Activated naive CD8-positive, alpha-beta T cell treated with anti-CD3 and anti-CD28 coated beads for 36 hours (primary cell): ENCODE measurements at regions not wholly inside any gene's neighbourhood (a gene's known extent, or its start where the extent isn't known, plus 50 kb on each side); places are given as distances from the start of the nearest gene placed in this dataset.

Experiments
- DNase-seq: peaks from one replicate; pipeline ENCODE4 v3.0.0; 2021
- H3K27ac Mint-ChIP-seq: one replicate; pipeline ENCODE4 v1.8.0; 2022; ENCODE audit warnings: mild to moderate bottlenecking, moderate library complexity, mixed read lengths
- H3K27me3 Mint-ChIP-seq: one replicate; pipeline ENCODE4 v1.8.0; 2022; ENCODE audit warnings: mild to moderate bottlenecking, mixed read lengths
- H3K36me3 Mint-ChIP-seq: one replicate; pipeline ENCODE4 v1.8.0; 2021; ENCODE audit warnings: mild to moderate bottlenecking, mixed read lengths
- H3K4me1 Mint-ChIP-seq: one replicate; pipeline ENCODE4 v1.8.0; 2021; ENCODE audit warnings: mixed read lengths
- H3K4me3 Mint-ChIP-seq: one replicate; pipeline ENCODE4 v1.8.0; 2022; ENCODE audit warnings: mild to moderate bottlenecking, moderate library complexity, mixed read lengths
- H3K9me3 Mint-ChIP-seq: one replicate; pipeline ENCODE4 v1.8.0; 2022; ENCODE audit warnings: mixed read lengths

GRCh38 chr18:56470406-56471351 is 167.7 kb downstream of the TXNL1 start:
- Mint-ChIP-seq H3K36me3 (no peaks in the 10 kb centered on the region), H3K27ac (no peak overlapping the region), H3K4me3 (no peak overlapping the region), H3K9me3 (no peaks in the 10 kb centered on the region), H3K27me3 (peaks cover 3% of the 10 kb centered on the region), H3K4me1 (no peaks in the 10 kb centered on the region)
- no peak for DNase-seq

- H3K4me3 Mint-ChIP-seq, result no peak overlapping the region
- no peaks in the 10 kb centered on the region for H3K4me1 Mint-ChIP-seq
- H3K27me3 Mint-ChIP-seq, result peaks cover 5% of the 10 kb centered on the region
- H3K9me3 Mint-ChIP-seq, result peaks cover 5% of the 10 kb centered on the region
- H3K36me3 Mint-ChIP-seq, result no peaks in the 10 kb centered on the region
- H3K27ac Mint-ChIP-seq, result no peak overlapping the region
- no peak for DNase-seq
These were observed 168.8 kb downstream of the TXNL1 start for GRCh38 chr18:56469582-56469981.

GRCh38 chr18:56468396-56468795 is 170.0 kb downstream of the TXNL1 start:
- H3K27ac Mint-ChIP-seq, result no peak overlapping the region
- no peak overlapping the region for H3K4me3 Mint-ChIP-seq
- H3K36me3 Mint-ChIP-seq, result no peaks in the 10 kb centered on the region

GRCh38 chr18:56462276-56462675 is 176.1 kb downstream of the TXNL1 start:
- Mint-ChIP-seq H3K4me1 (no peaks in the 10 kb centered on the region), H3K9me3 (peaks cover 10% of the 10 kb centered on the region), H3K27ac (no peak overlapping the region), H3K36me3 (no peaks in the 10 kb centered on the region), H3K27me3 (peaks cover 5% of the 10 kb centered on the region), H3K4me3 (no peak overlapping the region)
- DNase-seq, result no peak

More at GRCh38 chr18:56468396-56468795, 170.0 kb downstream of the TXNL1 start:
- Mint-ChIP-seq H3K4me1 (no peaks in the 10 kb centered on the region), H3K9me3 (peaks cover 8% of the 10 kb centered on the region), H3K27me3 (peaks cover 5% of the 10 kb centered on the region)
- DNase-seq, result no peak

GRCh38 chr18:56461151-56461550 is 177.2 kb downstream of the TXNL1 start:
- DNase-seq, result no peak
- Mint-ChIP-seq H3K9me3 (peaks cover 10% of the 10 kb centered on the region), H3K36me3 (no peaks in the 10 kb centered on the region), H3K4me3 (no peak overlapping the region), H3K4me1 (no peaks in the 10 kb centered on the region), H3K27me3 (peaks cover 5% of the 10 kb centered on the region), H3K27ac (no peak overlapping the region)

- Mint-ChIP-seq H3K27ac (no peak overlapping the region), H3K36me3 (no peaks in the 10 kb centered on the region), H3K4me1 (no peaks in the 10 kb centered on the region), H3K27me3 (peaks cover under 1% of the 10 kb centered on the region), H3K4me3 (no peak overlapping the region), H3K9me3 (peaks cover 10% of the 10 kb centered on the region)
- no peak for DNase-seq
These were observed 177.8 kb downstream of the TXNL1 start for GRCh38 chr18:56460581-56460980.

GRCh38 chr18:56458770-56459712 is 179.4 kb downstream of the TXNL1 start:
- no peaks in the 10 kb centered on the region for H3K36me3 Mint-ChIP-seq
- no peak overlapping the region for H3K4me3 Mint-ChIP-seq
- no peaks in the 10 kb centered on the region for H3K4me1 Mint-ChIP-seq
- H3K27me3 Mint-ChIP-seq, result no peaks in the 10 kb centered on the region
- DNase-seq, result no peak
- no peak overlapping the region for H3K27ac Mint-ChIP-seq
- H3K9me3 Mint-ChIP-seq, result peaks cover 5% of the 10 kb centered on the region

- Mint-ChIP-seq H3K4me3 (no peak overlapping the region), H3K4me1 (no peaks in the 10 kb centered on the region), H3K36me3 (no peaks in the 10 kb centered on the region), H3K9me3 (no peaks in the 10 kb centered on the region), H3K27ac (no peak overlapping the region), H3K27me3 (peaks cover 3% of the 10 kb centered on the region)
- DNase-seq, result no peak
These were observed 182.5 kb downstream of the TXNL1 start for GRCh38 chr18:56455874-56456273.

GRCh38 chr18:56455141-56455540 is 183.3 kb downstream of the TXNL1 start:
- Mint-ChIP-seq H3K27me3 (peaks cover 7% of the 10 kb centered on the region), H3K9me3 (no peaks in the 10 kb centered on the region), H3K36me3 (no peaks in the 10 kb centered on the region), H3K4me3 (no peak overlapping the region), H3K4me1 (no peaks in the 10 kb centered on the region), H3K27ac (no peak overlapping the region)
- DNase-seq, result no peak

GRCh38 chr18:56453631-56454030 is 184.8 kb downstream of the TXNL1 start:
- Mint-ChIP-seq H3K4me3 (no peak overlapping the region), H3K27ac (no peak overlapping the region), H3K9me3 (no peaks in the 10 kb centered on the region), H3K4me1 (no peaks in the 10 kb centered on the region), H3K36me3 (no peaks in the 10 kb centered on the region), H3K27me3 (peaks cover 7% of the 10 kb centered on the region)
- no peak for DNase-seq

- Mint-ChIP-seq H3K27me3 (peaks cover 7% of the 10 kb centered on the region), H3K9me3 (no peaks in the 10 kb centered on the region), H3K36me3 (no peaks in the 10 kb centered on the region), H3K27ac (no peak overlapping the region), H3K4me1 (no peaks in the 10 kb centered on the region), H3K4me3 (no peak overlapping the region)
- DNase-seq, result no peak
These were observed 187.2 kb downstream of the TXNL1 start for GRCh38 chr18:56451188-56451587.

- DNase-seq, result no peak
- Mint-ChIP-seq H3K4me1 (no peaks in the 10 kb centered on the region), H3K4me3 (no peak overlapping the region), H3K9me3 (no peaks in the 10 kb centered on the region), H3K27me3 (peaks cover 7% of the 10 kb centered on the region), H3K36me3 (no peaks in the 10 kb centered on the region), H3K27ac (no peak overlapping the region)
These were observed 189.6 kb downstream of the TXNL1 start for GRCh38 chr18:56448751-56449150.

- Mint-ChIP-seq H3K4me3 (no peak overlapping the region), H3K36me3 (no peaks in the 10 kb centered on the region), H3K27me3 (no peaks in the 10 kb centered on the region), H3K27ac (no peak overlapping the region), H3K4me1 (no peaks in the 10 kb centered on the region), H3K9me3 (peaks cover 2% of the 10 kb centered on the region)
- DNase-seq, result no peak
These were observed 193.0 kb downstream of the TXNL1 start for GRCh38 chr18:56445422-56445821.

GRCh38 chr18:56444201-56444600 is 194.2 kb downstream of the TXNL1 start:
- H3K9me3 Mint-ChIP-seq, result peaks cover 4% of the 10 kb centered on the region

More at GRCh38 chr18:56444201-56444600, 194.2 kb downstream of the TXNL1 start:
- H3K4me1 Mint-ChIP-seq, result no peaks in the 10 kb centered on the region
- no peak overlapping the region for H3K4me3 Mint-ChIP-seq
- H3K27me3 Mint-ChIP-seq, result no peaks in the 10 kb centered on the region
- H3K27ac Mint-ChIP-seq, result no peak overlapping the region
- DNase-seq, result no peak
- H3K36me3 Mint-ChIP-seq, result no peaks in the 10 kb centered on the region
